ENCODE measurements at regions not wholly inside any gene's neighbourhood (a gene's known extent, or its start where the extent isn't known, plus 50 kb on each side); places are given as distances from the start of the nearest gene placed in this dataset.

- TF ChIP-seq CTCF (IDR thresholded peaks at IDR 0.05) (no peak), POLR2A (IDR thresholded peaks at IDR 0.05) (no peak)
Observed at GRCh38 chr5:68749077-68749476, 344.7 kb upstream of the SLC30A5 start.
